ENCODE measurements at regions not wholly inside any gene's neighbourhood (a gene's known extent, or its start where the extent isn't known, plus 50 kb on each side); places are given as distances from the start of the nearest gene placed in this dataset.
"Not testable (repeated sequence)": the region's sequence is repeated elsewhere in the genome, so short reads cannot be mapped to it uniquely, and the experiment has no call there.

DNA sequence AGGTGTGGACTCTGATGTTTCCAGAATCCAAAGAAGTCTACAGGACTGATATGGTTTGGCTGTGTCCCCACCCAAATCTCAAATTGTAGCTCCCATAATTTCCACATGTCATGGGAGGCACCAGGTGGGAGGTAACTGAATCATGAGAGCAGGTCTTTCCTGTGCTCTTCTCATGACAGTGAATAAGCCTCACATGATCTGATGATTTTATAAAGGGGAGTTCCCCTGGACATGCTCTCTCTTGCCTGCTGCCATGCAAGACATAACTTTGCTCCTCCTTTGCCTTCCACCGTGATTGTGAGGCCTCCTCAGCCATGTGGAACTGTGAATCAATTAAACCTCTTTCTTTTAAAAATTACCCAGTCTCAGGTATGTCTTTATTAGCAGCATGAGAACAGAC, 1205.3 kb downstream of the SLC16A7 start:
- TF ChIP-seq POLR2A, CTCF, EP300 (IDR thresholded peaks at IDR 0.05): not testable (repeated sequence)

All from sigmoid colon (tissue), 4 donors.